Epithelial cell of proximal tubule (primary cell): ENCODE measurements at regions not wholly inside any gene's neighbourhood (a gene's known extent, or its start where the extent isn't known, plus 50 kb on each side); places are given as distances from the start of the nearest gene placed in this dataset.
A peak's percentile ranks its signal among the peaks of the same experiment; 100 is the strongest.

Experiments used
- DNase-seq: peaks from one replicate; pipeline ENCODE4 v3.0.0-alpha.2; 2011; ENCODE audit warnings: low read depth
- H3K4me3 ChIP-seq: 2 replicates; pipeline ENCODE4 v1.5.1; 2011; ENCODE audit warnings: low read depth, mild to moderate bottlenecking, low read length
- CTCF ChIP-seq: conservative IDR thresholded peaks from 2 replicates; pipeline ENCODE4 v1.5.1; 2012; ENCODE audit warnings: low read depth, mild to moderate bottlenecking, low read length

DNA sequence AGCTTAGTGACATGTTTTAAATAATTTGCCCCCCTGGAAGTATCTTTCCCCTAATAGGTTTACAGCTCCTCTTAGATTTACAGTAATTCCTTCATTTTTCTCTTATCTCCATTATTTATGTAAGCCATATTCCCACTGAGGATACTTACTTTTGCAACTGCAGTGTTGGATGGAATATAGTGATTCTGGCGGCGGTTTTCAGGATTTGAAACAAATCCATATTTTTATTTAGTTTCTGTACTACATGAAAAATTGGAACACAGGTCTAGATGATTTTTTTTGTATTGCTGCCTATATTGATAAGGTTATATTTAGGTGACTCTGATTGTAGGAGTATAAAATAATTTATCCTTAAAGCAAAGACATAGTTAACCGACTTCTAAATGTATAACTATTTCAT is 391.6 kb upstream of the SUCLG2 start:
- no peak for DNase-seq
- no peak for TF ChIP-seq CTCF
- no peak overlapping the region for H3K4me3 ChIP-seq

GRCh38 chr3:68033867-68034266 is 379.5 kb upstream of the SUCLG2 start:
- TF ChIP-seq CTCF, result no peak
- DNase-seq, result no peak
- H3K4me3 ChIP-seq, result no peak overlapping the region

- no peak for DNase-seq
- no peak overlapping the region for H3K4me3 ChIP-seq
- no peak for TF ChIP-seq CTCF
These were observed 377.8 kb upstream of the SUCLG2 start for GRCh38 chr3:68032209-68032608.

DNA sequence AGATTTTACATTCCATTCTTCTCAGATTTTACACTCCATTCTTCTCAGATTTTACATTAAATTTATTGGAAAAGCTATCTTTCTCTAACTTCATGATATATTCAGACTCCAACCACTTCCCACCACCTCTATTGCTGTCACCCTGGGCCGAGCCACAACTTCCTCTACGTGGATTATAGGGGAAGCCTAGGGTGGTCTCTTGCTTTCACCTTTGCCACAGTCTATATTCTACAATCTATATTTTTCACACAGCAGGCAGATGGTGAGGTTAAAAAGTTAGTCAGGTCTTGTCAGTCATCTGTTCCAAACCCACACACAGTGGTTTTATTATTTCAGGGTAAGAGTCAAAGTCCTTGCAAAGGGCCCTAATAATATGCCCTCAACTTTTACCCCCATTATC is 370.8 kb upstream of the SUCLG2 start:
- H3K4me3 ChIP-seq, result no peak overlapping the region
- DNase-seq, result no peak
- no peak for TF ChIP-seq CTCF

DNA sequence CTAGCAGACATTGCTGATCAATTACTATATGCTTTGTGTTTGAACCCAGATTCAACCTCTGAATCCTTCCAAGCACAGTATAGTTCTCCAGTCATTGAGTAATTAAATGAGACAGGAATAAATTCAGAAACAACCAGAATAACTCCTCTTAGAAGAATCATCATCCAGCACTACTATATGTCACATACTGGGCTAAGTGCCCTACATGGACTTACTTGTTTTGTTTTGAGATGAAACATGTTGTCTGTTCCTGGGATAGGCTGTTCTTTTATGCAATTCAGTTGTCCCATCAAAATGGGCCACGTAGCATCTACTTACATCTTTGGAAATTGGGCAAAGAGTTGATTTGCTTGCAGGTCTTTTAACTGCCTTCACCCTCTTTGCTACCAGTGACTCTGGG is 365.5 kb upstream of the SUCLG2 start:
- no peak for DNase-seq
- TF ChIP-seq CTCF, result no peak
- no peak overlapping the region for H3K4me3 ChIP-seq

GRCh38 chr3:68018275-68018674 is 363.9 kb upstream of the SUCLG2 start:
- no peak overlapping the region for H3K4me3 ChIP-seq
- no peak for DNase-seq
- no peak for TF ChIP-seq CTCF

- TF ChIP-seq CTCF, result peak; percentile 49
- no peak overlapping the region for H3K4me3 ChIP-seq
- no peak for DNase-seq
These were observed 362.7 kb upstream of the SUCLG2 start for GRCh38 chr3:68017069-68017468.
